ENCODE measurements at regions not wholly inside any gene's neighbourhood (a gene's known extent, or its start where the extent isn't known, plus 50 kb on each side); places are given as distances from the start of the nearest gene placed in this dataset.

GRCh38 chr3:87390821-87391220 is 114.4 kb upstream of the POU1F1 start:
- DNase-seq = no peak

- DNase-seq = no peak
Observed at GRCh38 chr3:87390353-87390752, 114.0 kb upstream of the POU1F1 start.

- no peak for DNase-seq
Observed at GRCh38 chr3:87375231-87375682, 98.9 kb upstream of the POU1F1 start.

GRCh38 chr3:87370007-87370406 is 93.6 kb upstream of the POU1F1 start:
- DNase-seq = no peak

- DNase-seq = no peak
Observed at GRCh38 chr3:87367736-87368135, 91.4 kb upstream of the POU1F1 start.

GRCh38 chr3:87363721-87364120 is 87.3 kb upstream of the POU1F1 start:
- DNase-seq = no peak

GRCh38 chr3:87361956-87362355 is 85.6 kb upstream of the POU1F1 start:
- DNase-seq = no peak

- DNase-seq = no peak
Observed at GRCh38 chr3:87361271-87361670, 84.9 kb upstream of the POU1F1 start.

GRCh38 chr3:87359826-87360225 is 83.4 kb upstream of the POU1F1 start:
- no peak for DNase-seq

GRCh38 chr3:87359025-87359424 is 82.6 kb upstream of the POU1F1 start:
- no peak for DNase-seq

GRCh38 chr3:87358066-87358465 is 81.7 kb upstream of the POU1F1 start:
- peak; percentile 46 for DNase-seq

GRCh38 chr3:87354398-87354797 is 78.0 kb upstream of the POU1F1 start:
- DNase-seq = no peak

- DNase-seq = no peak
Observed at GRCh38 chr3:87351937-87352336, 75.6 kb upstream of the POU1F1 start.

- DNase-seq = peak; percentile 55
Observed at GRCh38 chr3:87350367-87351199, 74.2 kb upstream of the POU1F1 start.

- DNase-seq = no peak
Observed at GRCh38 chr3:87349833-87350232, 73.4 kb upstream of the POU1F1 start.

GRCh38 chr3:87336761-87337160 is 60.4 kb upstream of the POU1F1 start:
- no peak for DNase-seq

GRCh38 chr3:87335931-87336330 is 59.5 kb upstream of the POU1F1 start:
- no peak for DNase-seq

GRCh38 chr3:87333393-87333892 is 57.1 kb upstream of the POU1F1 start:
- peak; percentile 89 for DNase-seq

- no peak for DNase-seq
Observed at GRCh38 chr3:87332789-87333188, 56.4 kb upstream of the POU1F1 start.

- DNase-seq = no peak
Observed at GRCh38 chr3:87329065-87329464, 52.7 kb upstream of the POU1F1 start.
